Tibial nerve (tissue), 4 donors: ENCODE measurements at regions not wholly inside any gene's neighbourhood (a gene's known extent, or its start where the extent isn't known, plus 50 kb on each side); places are given as distances from the start of the nearest gene placed in this dataset.

Experiments used
- DNase-seq, 2 donors: peaks; one replicate each; pipeline ENCODE4 v3.0.0-alpha.2; 2019; ENCODE audit warnings: low spot score in 2 of 2
- H3K27ac ChIP-seq, 4 donors: fragments of 200-600 bp; sonication (generic) in 3 of 4; one replicate each; pipeline ENCODE4 v1.5.1; 2017 to 2019; ENCODE audit warnings: mild to moderate bottlenecking in 1 of 4
- H3K27me3 ChIP-seq, 2 donors: fragments of 200-600 bp; sonication (generic) in 1 of 2; one replicate each; pipeline versions ENCODE4 v1.5.1 to v1.6.0; 2017 to 2019
- H3K36me3 ChIP-seq, 3 donors: fragments of 200-600 bp; sonication (generic); one replicate each; pipeline ENCODE4 v1.5.1; 2018 to 2019
- H3K4me1 ChIP-seq, 4 donors: fragments of 200-600 bp; sonication (generic) in 3 of 4; one replicate each; pipeline ENCODE4 v1.5.1; 2017 to 2019
- H3K4me3 ChIP-seq, 4 donors: fragments of 200-600 bp; sonication (generic) in 3 of 4; one replicate each; pipeline ENCODE4 v1.5.1; 2017 to 2019; ENCODE audit warnings: mild to moderate bottlenecking in 1 of 4, moderate library complexity in 1 of 4
- H3K9me3 ChIP-seq, 4 donors: fragments of 200-600 bp; sonication (generic) in 3 of 4; one replicate each; pipeline ENCODE4 v1.5.1; 2017 to 2019
- EP300 ChIP-seq, 2 donors: sonication (generic); formaldehyde crosslinking; IDR thresholded peaks; one replicate each; pipeline ENCODE4 v1.6.1; 2017; ENCODE audit warnings: antibody characterized with exemption in 2 of 2, mild to moderate bottlenecking in 1 of 2
- POLR2A ChIP-seq, 2 donors: fragments of 450-650 bp; IDR thresholded peaks; one replicate each; pipeline ENCODE4 v1.6.1; 2017; ENCODE audit warnings: antibody characterized with exemption in 2 of 2, mild to moderate bottlenecking in 2 of 2, moderate library complexity in 2 of 2
- WGBS, 2 donors: methylation state at CpG; one replicate each; pipeline ENCODE4 v1.1.5; 2018; 5-methylcytosine and 5-hydroxymethylcytosine counted together
- TF ChIP-seq, protein P1 (sequence below), 5 experiments: fragments of 200-600 bp in 3 of 5; fragments of 450-650 bp in 2 of 5; sonication (generic) in 3 of 5; IDR thresholded peaks; one replicate each; pipeline ENCODE4 v1.5.1; 2016 to 2019; ENCODE audit warnings: antibody characterized with exemption in 5 of 5, mild to moderate bottlenecking in 3 of 5, moderate library complexity in 2 of 5

- TF ChIP-seq POLR2A (IDR thresholded peaks at IDR 0.05) (no peak), EP300 (IDR thresholded peaks at IDR 0.05) (no peak)
- TF ChIP-seq, protein P1, sequence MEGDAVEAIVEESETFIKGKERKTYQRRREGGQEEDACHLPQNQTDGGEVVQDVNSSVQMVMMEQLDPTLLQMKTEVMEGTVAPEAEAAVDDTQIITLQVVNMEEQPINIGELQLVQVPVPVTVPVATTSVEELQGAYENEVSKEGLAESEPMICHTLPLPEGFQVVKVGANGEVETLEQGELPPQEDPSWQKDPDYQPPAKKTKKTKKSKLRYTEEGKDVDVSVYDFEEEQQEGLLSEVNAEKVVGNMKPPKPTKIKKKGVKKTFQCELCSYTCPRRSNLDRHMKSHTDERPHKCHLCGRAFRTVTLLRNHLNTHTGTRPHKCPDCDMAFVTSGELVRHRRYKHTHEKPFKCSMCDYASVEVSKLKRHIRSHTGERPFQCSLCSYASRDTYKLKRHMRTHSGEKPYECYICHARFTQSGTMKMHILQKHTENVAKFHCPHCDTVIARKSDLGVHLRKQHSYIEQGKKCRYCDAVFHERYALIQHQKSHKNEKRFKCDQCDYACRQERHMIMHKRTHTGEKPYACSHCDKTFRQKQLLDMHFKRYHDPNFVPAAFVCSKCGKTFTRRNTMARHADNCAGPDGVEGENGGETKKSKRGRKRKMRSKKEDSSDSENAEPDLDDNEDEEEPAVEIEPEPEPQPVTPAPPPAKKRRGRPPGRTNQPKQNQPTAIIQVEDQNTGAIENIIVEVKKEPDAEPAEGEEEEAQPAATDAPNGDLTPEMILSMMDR (IDR thresholded peaks at IDR 0.05): no peak
- Histone ChIP-seq H3K4me3 (no peak overlapping the region), H3K27me3 (no peaks in the 10 kb centered on the region), H3K4me1 (no peaks in the 10 kb centered on the region), H3K9me3 (no peaks in the 10 kb centered on the region), H3K27ac (no peak overlapping the region), H3K36me3 (no peaks in the 10 kb centered on the region)
- DNase-seq: no peak
Observed at GRCh38 chr9:93372391-93372790, 79.1 kb upstream of the FAM120A start.

DNA sequence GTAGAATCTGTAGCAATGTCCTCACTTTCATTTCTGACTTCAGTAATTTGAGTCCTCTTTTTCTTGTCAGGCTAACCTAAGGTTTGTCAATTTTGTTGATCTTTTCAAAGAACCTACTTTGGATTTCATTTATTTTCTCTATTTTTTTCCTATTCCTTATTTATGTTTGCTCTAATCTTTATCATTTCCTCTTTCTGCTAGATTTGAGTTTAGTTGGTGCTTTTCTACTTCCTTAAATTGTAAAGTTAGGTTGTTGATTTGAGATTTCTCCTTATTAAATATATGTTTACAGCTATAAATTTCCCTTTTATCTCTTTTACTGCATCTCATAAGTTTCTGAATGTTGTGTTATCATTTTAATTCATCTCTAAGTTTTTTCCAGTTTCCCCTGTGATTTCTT, 75.1 kb upstream of the FAM120A start:
- no peaks in the 10 kb centered on the region for H3K4me1 ChIP-seq
- no peaks in the 10 kb centered on the region for H3K27me3 ChIP-seq
- no peak for TF ChIP-seq POLR2A (IDR thresholded peaks at IDR 0.05)
- TF ChIP-seq, protein P1 (IDR thresholded peaks at IDR 0.05): no peak
- no peak for TF ChIP-seq EP300 (IDR thresholded peaks at IDR 0.05)
- no peak overlapping the region for H3K27ac ChIP-seq
- no peak overlapping the region for H3K4me3 ChIP-seq
- H3K36me3 ChIP-seq: no peaks in the 10 kb centered on the region
- DNase-seq: no peak
- H3K9me3 ChIP-seq: no peaks in the 10 kb centered on the region

GRCh38 chr9:93378276-93378675, 73.2 kb upstream of the FAM120A start:
- Histone ChIP-seq H3K4me1 (no peaks in the 10 kb centered on the region), H3K36me3 (no peaks in the 10 kb centered on the region), H3K4me3 (no peak overlapping the region), H3K27me3 (no peaks in the 10 kb centered on the region), H3K27ac (no peak overlapping the region), H3K9me3 (no peaks in the 10 kb centered on the region)
- no peak for DNase-seq
- TF ChIP-seq POLR2A (IDR thresholded peaks at IDR 0.05) (no peak), EP300 (IDR thresholded peaks at IDR 0.05) (no peak)
- TF ChIP-seq, protein P1 (IDR thresholded peaks at IDR 0.05): no peak
- 96 to 98% methylated on average over 6 of the region's 6 CpGs for WGBS, 2 donors

GRCh38 chr9:93379051-93379450, 72.4 kb upstream of the FAM120A start:
- 90 to 92% methylated on average over 1 of the region's 1 CpG for WGBS, 2 donors
- no peak for DNase-seq
- Histone ChIP-seq H3K4me3 (no peak overlapping the region), H3K4me1 (no peaks in the 10 kb centered on the region), H3K36me3 (no peaks in the 10 kb centered on the region), H3K27ac (no peak overlapping the region), H3K27me3 (no peaks in the 10 kb centered on the region), H3K9me3 (no peaks in the 10 kb centered on the region)
- no peak for TF ChIP-seq POLR2A (IDR thresholded peaks at IDR 0.05)
- TF ChIP-seq EP300 (IDR thresholded peaks at IDR 0.05): no peak
- TF ChIP-seq, protein P1 (IDR thresholded peaks at IDR 0.05): no peak

GRCh38 chr9:93380410-93381060, 71.0 kb upstream of the FAM120A start:
- H3K9me3 ChIP-seq: peaks cover 0 to 3% (median 0%) of the 10 kb centered on the region in 4 donors

More at GRCh38 chr9:93380410-93381060, 71.0 kb upstream of the FAM120A start:
- TF ChIP-seq, protein P1 (IDR thresholded peaks at IDR 0.05): no peak
- TF ChIP-seq EP300 (IDR thresholded peaks at IDR 0.05): no peak
- TF ChIP-seq POLR2A (IDR thresholded peaks at IDR 0.05): no peak
- Histone ChIP-seq H3K4me1 (no peaks in the 10 kb centered on the region), H3K27ac (no peak overlapping the region), H3K4me3 (no peak overlapping the region), H3K27me3 (no peaks in the 10 kb centered on the region), H3K36me3 (no peaks in the 10 kb centered on the region)
- WGBS, 2 donors: 52 to 64% methylated on average over 3 of the region's 3 CpGs
- DNase-seq: no peak
